HUES48 (cell line): ENCODE measurements at regions not wholly inside any gene's neighbourhood (a gene's known extent, or its start where the extent isn't known, plus 50 kb on each side); places are given as distances from the start of the nearest gene placed in this dataset.

Source experiments
- H3K27ac ChIP-seq: one replicate; pipeline ENCODE4 v1.7.0; 2013; ENCODE audit warnings: low read depth, low read length, inconsistent platforms
- H3K27me3 ChIP-seq: 2 replicates; pipeline ENCODE4 v1.6.1; 2013; ENCODE audit warnings: mild to moderate bottlenecking, low read length; ENCODE audit not compliant: control insufficient read depth, insufficient read depth
- H3K36me3 ChIP-seq: 2 replicates; pipeline ENCODE4 v1.6.1; 2013; ENCODE audit warnings: low read length; ENCODE audit not compliant: control insufficient read depth, insufficient read depth
- H3K4me1 ChIP-seq: 2 replicates; pipeline ENCODE4 v1.6.1; 2013; ENCODE audit warnings: mild to moderate bottlenecking, low read length; ENCODE audit not compliant: control insufficient read depth, insufficient read depth
- H3K4me3 ChIP-seq: 2 replicates; pipeline ENCODE4 v1.5.1; 2013; ENCODE audit warnings: mild to moderate bottlenecking, low read depth, low read length
- H3K9ac ChIP-seq: 2 replicates; pipeline ENCODE4 v1.6.1; 2013; ENCODE audit warnings: mild to moderate bottlenecking, low read depth, low read length, moderate library complexity
- H3K9me3 ChIP-seq: 2 replicates; pipeline ENCODE4 v1.6.1; 2013; ENCODE audit warnings: low read length; ENCODE audit not compliant: control insufficient read depth, insufficient read depth

GRCh38 chr10:57983281-57983791, 284.4 kb downstream of the IPMK start:
- no peak overlapping the region for H3K4me3 ChIP-seq
- H3K36me3 ChIP-seq: no peaks in the 10 kb centered on the region
- H3K27me3 ChIP-seq: no peaks in the 10 kb centered on the region
- H3K9ac ChIP-seq: no peak overlapping the region
- no peaks in the 10 kb centered on the region for H3K9me3 ChIP-seq
- peaks cover 5% of the 10 kb centered on the region; the same call in 1 of the 2 replicates for H3K4me1 ChIP-seq
- H3K27ac ChIP-seq: no peak overlapping the region

- Histone ChIP-seq H3K4me1 (peaks cover 5% of the 10 kb centered on the region; the same call in 1 of the 2 replicates), H3K9ac (no peak overlapping the region), H3K27ac (no peak overlapping the region), H3K27me3 (no peaks in the 10 kb centered on the region), H3K9me3 (no peaks in the 10 kb centered on the region), H3K36me3 (no peaks in the 10 kb centered on the region), H3K4me3 (no peak overlapping the region)
These were observed 285.6 kb downstream of the IPMK start for GRCh38 chr10:57982091-57982490.

- H3K27ac ChIP-seq: no peak overlapping the region
- peaks cover 5% of the 10 kb centered on the region; the same call in 1 of the 2 replicates for H3K4me1 ChIP-seq
- H3K9ac ChIP-seq: no peak overlapping the region
- no peak overlapping the region for H3K4me3 ChIP-seq
- H3K36me3 ChIP-seq: no peaks in the 10 kb centered on the region
- H3K9me3 ChIP-seq: no peaks in the 10 kb centered on the region
- H3K27me3 ChIP-seq: no peaks in the 10 kb centered on the region
These were observed 287.7 kb downstream of the IPMK start for GRCh38 chr10:57979956-57980355.

GRCh38 chr10:57979491-57979890, 288.2 kb downstream of the IPMK start:
- no peaks in the 10 kb centered on the region for H3K27me3 ChIP-seq
- H3K4me1 ChIP-seq: peaks cover 5% of the 10 kb centered on the region; the same call in 1 of the 2 replicates

GRCh38 chr10:57977262-57977661, 290.4 kb downstream of the IPMK start:
- no peaks in the 10 kb centered on the region for H3K36me3 ChIP-seq
- H3K27me3 ChIP-seq: no peaks in the 10 kb centered on the region
- peaks cover 5% of the 10 kb centered on the region; the same call in 1 of the 2 replicates for H3K4me1 ChIP-seq
- H3K27ac ChIP-seq: no peak overlapping the region
- no peaks in the 10 kb centered on the region for H3K9me3 ChIP-seq
- no peak overlapping the region for H3K4me3 ChIP-seq
- H3K9ac ChIP-seq: no peak overlapping the region

More at GRCh38 chr10:57979491-57979890, 288.2 kb downstream of the IPMK start:
- no peak overlapping the region for H3K9ac ChIP-seq
- no peak overlapping the region for H3K4me3 ChIP-seq
- no peak overlapping the region for H3K27ac ChIP-seq
- H3K9me3 ChIP-seq: no peaks in the 10 kb centered on the region
- H3K36me3 ChIP-seq: no peaks in the 10 kb centered on the region

- Histone ChIP-seq H3K9me3 (no peaks in the 10 kb centered on the region), H3K4me1 (no peaks in the 10 kb centered on the region), H3K36me3 (no peaks in the 10 kb centered on the region)
These were observed 294.2 kb downstream of the IPMK start for GRCh38 chr10:57973451-57973850.

GRCh38 chr10:57972783-57973182, 294.9 kb downstream of the IPMK start:
- Histone ChIP-seq H3K9ac (no peak overlapping the region), H3K36me3 (no peaks in the 10 kb centered on the region), H3K4me1 (no peaks in the 10 kb centered on the region), H3K9me3 (no peaks in the 10 kb centered on the region), H3K27me3 (no peaks in the 10 kb centered on the region), H3K4me3 (no peak overlapping the region), H3K27ac (no peak overlapping the region)

More at GRCh38 chr10:57973451-57973850, 294.2 kb downstream of the IPMK start:
- Histone ChIP-seq H3K4me3 (no peak overlapping the region), H3K27me3 (no peaks in the 10 kb centered on the region), H3K9ac (no peak overlapping the region), H3K27ac (no peak overlapping the region)

GRCh38 chr10:57968328-57969016, 299.2 kb downstream of the IPMK start:
- Histone ChIP-seq H3K27me3 (no peaks in the 10 kb centered on the region), H3K4me3 (no peak overlapping the region), H3K36me3 (no peaks in the 10 kb centered on the region), H3K27ac (no peak overlapping the region), H3K9ac (no peak overlapping the region), H3K4me1 (no peaks in the 10 kb centered on the region), H3K9me3 (no peaks in the 10 kb centered on the region)

GRCh38 chr10:57964351-57964750, 303.3 kb downstream of the IPMK start:
- Histone ChIP-seq H3K4me1 (no peaks in the 10 kb centered on the region), H3K9me3 (no peaks in the 10 kb centered on the region), H3K36me3 (no peaks in the 10 kb centered on the region), H3K27me3 (no peaks in the 10 kb centered on the region), H3K4me3 (no peak overlapping the region), H3K9ac (no peak overlapping the region), H3K27ac (no peak overlapping the region)

GRCh38 chr10:57963546-57963945, 304.1 kb downstream of the IPMK start:
- Histone ChIP-seq H3K9me3 (no peaks in the 10 kb centered on the region), H3K9ac (no peak overlapping the region), H3K27ac (no peak overlapping the region), H3K27me3 (no peaks in the 10 kb centered on the region), H3K4me3 (no peak overlapping the region), H3K36me3 (no peaks in the 10 kb centered on the region), H3K4me1 (no peaks in the 10 kb centered on the region)

GRCh38 chr10:57962839-57963238, 304.9 kb downstream of the IPMK start:
- Histone ChIP-seq H3K27ac (no peak overlapping the region), H3K27me3 (no peaks in the 10 kb centered on the region), H3K36me3 (no peaks in the 10 kb centered on the region), H3K4me1 (no peaks in the 10 kb centered on the region), H3K9ac (no peak overlapping the region), H3K9me3 (no peaks in the 10 kb centered on the region), H3K4me3 (no peak overlapping the region)
